ENCODE measurements at regions not wholly inside any gene's neighbourhood (a gene's known extent, or its start where the extent isn't known, plus 50 kb on each side); places are given as distances from the start of the nearest gene placed in this dataset.
A peak's percentile ranks its signal among the peaks of the same experiment; 100 is the strongest.

DNA sequence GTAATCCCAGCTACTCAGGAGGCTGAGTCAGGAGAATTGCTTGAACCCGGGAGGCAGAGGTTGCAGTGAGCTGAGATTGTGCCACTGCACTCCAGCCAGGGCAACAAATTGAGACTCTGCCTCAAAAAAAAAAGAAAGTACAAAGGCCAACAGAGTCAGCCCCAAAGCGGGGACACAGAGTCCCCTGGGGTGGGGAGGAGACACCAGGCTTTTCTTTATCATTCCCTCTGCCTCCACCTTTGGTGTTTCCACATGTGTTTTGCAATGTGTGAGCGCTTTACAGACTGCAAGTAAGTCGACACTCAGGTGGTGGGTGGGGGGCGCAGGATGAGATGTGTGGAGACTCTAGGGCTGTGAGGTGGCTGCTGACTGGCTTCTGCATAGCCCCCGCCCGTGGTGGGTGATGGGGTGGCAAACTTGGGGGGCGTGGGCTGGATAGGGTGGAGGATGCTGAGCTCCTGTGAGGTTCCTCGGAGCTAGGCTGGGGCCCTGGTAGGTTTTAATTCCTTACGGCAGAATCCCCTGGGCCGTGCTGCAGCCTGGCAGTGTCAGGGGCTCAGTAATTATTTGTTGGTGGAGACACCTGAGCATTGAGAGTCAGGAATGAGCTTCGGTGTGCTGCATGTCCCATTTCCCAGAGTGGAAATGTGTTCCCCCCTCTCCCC lies 177.2 kb downstream of the CTTN start:
- no peak for DNase-seq

DNA sequence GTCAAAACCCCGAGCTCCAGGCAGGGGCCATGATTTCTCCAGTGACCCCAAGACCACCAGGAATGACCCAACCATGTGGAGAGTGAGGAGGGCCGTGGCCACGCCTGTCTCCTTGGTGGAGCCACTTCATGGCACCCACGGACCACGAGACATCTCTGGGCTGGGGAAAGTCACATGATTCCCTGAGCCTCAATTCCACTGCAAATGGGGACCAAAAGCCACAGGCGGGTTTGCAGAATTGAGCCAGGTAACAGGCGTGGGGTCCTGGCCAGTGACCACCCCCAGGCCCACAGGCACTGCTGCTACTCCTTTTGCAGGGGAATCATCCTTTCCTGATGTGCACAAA lies 178.9 kb downstream of the CTTN start:
- DNase-seq: no peak

DNA sequence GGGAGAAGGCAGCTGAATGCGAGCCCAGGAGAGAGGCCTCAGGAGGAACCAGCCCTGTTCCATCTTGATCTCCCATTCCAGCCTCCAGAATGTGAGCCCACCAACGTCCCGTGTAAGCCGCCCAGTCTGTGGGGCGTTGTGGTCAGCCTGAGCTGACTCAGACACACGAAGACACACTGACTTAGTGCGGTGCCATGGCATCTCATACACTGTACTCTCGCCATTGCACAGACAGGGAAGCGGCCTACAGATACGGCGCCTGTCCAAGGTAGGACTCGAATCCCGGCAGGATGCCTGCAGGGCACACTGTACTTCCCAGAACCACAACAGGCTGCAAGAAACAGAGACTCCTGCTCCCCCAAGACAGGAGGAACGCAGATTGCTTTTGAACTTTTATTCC lies 179.6 kb downstream of the CTTN start:
- no peak for DNase-seq

DNA sequence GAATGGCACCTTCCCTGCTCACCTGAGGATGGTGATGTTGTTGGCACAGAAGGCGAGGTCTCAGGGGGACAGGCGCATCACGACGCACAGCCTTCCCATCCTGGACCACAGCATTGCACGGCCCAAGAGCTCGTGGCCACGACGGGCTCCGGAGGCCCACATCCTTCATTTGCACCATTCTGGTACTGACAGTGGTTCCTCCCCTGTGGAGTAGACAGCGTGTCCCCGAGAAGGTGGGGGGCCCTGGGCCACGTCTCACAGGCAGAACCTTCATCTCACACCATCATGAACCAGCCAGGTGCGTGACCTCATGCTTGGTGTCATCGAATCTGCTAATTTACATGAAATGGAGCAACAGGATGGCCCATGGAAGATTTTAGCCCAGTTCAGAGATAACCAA lies 180.0 kb downstream of the CTTN start:
- no peak for DNase-seq

DNA sequence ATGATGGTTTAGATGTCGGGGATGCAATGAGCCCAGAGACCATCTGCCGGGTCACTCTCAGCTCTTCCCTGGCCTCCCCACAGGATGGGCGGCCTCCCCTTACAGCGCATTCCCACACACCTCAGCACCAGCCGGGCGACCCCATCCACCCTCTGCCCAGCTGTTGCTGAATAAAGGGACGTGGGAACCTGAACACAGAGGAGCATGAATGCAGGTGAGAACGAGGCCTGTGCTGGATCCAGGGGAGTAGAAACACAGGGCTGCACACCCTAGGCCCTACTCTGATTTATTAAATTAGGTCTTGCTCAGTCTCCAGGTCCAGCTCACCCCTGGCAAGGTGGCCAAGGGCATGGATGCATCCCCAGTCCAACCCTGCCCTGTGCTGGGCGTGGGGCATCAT lies 180.5 kb downstream of the CTTN start:
- DNase-seq: no peak

DNA sequence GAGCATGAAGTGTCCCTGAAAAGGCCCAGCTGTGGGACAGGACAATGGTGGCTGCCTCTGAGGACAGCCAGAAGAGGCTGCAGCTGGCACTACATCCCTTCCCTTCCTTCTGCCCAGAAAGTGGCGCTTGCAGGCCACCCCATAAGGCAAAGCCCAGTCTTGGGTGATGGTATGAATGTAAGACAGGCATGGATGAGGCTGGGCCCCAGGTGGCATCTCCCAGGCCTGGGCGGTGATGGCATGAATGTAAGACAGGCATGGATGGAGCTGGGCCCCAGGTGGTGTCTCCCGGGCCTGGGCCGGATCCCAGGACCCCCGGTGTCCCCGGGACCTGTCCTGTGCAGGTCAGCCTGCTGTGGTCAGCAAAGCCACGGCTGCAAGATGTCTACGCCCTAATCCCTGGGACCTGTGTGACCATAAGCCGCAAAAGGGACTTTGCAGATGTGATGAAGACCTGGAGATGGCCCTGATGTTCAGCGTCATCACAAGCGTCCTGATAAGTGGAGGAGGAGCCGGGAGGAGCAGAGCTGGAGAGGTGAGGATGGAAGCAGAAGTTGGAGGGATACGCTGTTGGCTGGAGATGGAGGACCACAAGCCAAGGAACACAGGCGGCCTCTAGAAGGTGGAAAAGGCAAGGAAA lies 181.1 kb downstream of the CTTN start:
- no peak for DNase-seq

DNA sequence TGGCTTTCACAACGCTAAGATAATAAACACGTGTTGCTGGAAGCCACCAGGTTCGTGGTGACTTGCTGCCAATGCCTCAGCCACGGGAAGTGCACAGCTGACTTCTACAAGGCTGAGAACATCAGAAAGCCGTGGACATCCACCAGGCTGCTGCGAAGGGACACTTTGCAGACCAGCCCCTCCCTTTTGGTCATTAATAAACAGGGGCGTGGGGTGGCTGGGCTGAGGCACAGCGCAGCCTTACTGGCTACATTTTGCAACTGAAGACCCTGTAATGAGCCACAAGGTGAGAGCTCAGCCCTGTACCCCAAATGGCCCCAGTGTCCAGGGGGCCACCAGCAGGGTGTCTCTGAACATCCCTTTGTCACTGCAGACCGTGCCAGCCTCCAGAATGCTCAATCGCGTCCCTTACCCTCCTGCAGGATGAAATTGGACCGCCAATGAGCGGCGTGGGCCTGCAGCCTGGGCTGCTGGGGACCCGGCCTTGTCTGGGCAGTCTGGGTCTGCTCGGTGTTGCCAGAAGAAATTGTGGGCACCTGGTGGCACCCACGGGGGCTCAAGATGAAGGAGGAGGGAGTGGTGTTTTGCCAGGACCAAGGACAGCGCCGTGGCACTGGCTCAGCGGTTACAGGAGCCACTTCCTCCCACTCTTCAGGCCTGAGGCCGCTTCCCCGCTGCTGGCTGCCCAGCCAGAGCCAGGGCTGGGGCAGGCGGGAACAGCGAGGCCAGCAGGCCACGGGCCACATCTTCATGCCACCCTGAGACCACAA lies 181.9 kb downstream of the CTTN start:
- DNase-seq: no peak

DNA sequence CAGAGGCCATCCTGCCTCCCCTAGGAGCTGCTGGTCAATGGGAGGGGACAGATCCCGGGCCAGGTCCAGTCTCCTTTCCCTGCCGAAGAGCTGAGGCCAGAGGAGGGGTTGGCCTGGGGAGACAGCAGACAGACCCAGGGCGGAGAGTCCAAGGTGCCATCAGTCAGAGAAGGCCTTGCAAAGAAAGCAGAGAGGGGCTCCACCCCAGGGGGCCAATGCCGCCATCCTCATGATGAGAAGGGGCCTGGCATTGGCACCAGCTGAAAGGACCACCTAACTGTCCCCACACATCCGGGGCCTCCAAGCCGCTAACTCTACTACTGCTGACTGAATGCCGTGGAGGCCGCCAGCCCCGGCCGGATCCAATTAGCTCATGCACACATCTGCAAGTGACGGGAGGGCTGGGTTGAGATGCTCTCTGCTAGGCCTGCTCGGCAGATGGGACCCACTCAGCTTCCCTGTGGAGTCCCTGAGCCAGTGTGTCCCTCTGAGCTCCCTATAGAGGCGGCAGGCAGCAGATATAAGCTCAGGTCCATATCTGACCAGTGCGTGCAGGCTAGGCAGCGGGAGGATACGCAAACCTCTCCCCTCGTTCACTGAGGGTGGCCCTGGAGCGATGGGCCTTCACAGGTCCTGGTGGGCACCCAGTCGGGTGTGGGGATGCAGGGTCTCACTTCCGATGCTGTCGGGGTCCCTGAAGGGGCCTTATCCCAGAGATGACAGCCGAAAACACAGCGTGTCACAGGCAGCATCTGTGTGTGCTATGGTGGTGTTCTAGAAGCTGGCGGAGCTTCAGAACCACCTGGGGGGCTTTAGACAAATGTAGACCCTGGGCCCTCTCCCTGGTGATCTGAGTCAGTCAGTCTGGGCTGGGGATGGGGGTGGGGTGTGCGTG lies 183.9 kb downstream of the CTTN start:
- DNase-seq: no peak

DNA sequence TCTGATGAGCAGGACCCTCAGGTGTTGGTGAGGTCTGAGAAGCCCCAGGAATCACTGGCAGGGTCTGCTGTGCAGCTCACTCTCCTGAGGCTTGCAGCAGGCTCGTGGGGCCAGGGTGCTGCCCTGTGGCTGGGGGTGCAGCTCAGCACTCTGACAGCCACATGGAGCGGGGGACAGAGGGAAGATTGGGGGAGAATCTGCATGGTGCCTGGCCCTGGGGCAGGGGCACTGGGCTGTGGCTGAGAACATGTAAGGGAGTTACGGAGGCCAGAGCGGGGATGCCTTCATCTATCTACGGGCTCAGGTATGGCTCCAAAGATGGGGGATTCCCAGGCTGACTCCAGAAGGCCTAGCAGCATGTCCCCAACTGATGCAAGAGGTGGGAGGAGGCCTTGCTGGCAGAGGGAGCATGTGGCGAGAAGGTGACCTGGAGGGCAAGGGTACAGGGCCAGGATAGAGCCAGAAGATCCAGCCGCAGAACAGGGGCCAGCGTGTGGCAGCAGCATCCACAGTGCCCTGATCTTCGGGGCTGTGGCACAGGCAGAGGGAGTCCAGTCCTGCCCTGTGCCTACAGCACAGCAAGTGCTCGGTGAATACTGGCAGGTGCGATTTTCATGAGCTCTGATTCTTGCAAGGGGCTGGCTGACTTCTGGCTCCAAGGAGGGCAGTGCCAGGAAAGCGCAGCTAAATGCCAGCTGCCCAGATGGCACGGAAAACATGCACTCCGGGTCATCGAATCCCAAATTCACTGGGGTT lies 184.7 kb downstream of the CTTN start:
- DNase-seq: peak; percentile 7

DNA sequence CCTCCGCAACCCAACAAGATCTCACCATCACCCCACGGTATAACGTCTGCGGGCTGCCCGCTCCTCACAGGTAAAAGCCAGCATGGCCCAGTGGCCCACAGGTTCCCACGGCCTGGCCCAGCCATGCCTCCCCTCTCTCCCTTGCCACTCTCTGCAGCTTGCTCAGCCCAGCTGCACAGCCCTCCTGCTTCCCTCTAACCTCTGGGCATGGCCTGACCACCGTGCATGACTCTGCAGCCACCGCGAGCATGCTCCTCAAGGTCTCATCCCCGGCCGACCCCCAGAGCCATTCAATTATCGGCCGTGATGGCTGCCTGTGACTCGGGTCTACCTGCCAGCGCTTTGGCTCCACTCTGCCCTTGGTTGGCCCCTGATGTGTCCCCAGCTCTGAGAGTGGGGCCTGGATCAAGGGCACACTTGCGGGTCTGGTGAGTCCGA lies 185.5 kb downstream of the CTTN start:
- no peak for DNase-seq

DNA sequence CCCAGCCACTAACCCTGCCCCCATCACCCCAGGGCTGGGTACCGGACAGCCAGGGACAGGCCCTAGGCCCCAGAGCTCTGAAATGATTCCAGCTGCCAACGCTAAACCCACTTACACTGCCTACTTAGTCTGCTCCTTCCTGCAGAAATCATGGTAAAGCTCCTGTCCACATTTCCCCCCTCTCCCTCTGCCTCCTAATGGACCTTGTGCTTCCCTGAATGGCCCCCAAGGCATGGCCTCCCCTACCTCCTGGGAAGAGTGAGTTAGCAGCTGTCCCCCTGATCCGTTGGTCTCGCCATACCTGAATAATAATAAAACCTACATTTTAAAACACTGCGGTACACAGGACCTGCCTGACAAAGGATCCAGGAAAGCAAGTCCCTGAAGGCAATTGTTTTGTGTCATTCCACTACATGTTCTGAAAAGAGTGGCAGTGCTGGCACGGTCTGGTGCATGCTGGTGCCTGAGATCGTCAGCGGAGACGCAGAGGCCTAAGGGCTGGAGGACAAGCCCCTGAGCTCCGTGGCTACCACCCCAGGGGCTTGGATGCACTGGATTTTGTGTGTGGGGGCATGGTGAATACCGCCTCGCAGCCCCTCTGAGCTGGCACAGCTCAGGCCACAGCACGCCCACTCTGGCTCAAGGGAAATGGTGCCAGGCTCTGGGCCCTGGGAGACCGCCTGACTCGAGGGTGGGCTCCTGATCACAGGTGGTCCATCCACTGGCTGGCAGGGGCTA lies 186.3 kb downstream of the CTTN start:
- no peak for DNase-seq

DNA sequence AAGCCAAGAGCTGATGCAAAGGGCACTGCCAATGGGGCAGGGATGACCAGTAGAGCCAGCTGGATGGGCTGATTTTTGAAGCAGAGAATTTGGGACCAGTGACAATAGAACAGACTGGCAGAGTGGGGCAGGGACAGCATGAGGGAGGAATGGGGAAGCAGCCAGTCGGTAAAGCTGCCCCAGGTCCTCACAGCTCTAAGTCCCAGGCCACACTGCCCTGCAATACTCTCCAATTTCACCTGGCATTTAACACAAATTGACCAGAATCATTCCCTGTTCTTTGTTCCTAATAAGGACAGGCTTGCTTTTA lies 186.9 kb downstream of the CTTN start:
- DNase-seq: no peak

DNA sequence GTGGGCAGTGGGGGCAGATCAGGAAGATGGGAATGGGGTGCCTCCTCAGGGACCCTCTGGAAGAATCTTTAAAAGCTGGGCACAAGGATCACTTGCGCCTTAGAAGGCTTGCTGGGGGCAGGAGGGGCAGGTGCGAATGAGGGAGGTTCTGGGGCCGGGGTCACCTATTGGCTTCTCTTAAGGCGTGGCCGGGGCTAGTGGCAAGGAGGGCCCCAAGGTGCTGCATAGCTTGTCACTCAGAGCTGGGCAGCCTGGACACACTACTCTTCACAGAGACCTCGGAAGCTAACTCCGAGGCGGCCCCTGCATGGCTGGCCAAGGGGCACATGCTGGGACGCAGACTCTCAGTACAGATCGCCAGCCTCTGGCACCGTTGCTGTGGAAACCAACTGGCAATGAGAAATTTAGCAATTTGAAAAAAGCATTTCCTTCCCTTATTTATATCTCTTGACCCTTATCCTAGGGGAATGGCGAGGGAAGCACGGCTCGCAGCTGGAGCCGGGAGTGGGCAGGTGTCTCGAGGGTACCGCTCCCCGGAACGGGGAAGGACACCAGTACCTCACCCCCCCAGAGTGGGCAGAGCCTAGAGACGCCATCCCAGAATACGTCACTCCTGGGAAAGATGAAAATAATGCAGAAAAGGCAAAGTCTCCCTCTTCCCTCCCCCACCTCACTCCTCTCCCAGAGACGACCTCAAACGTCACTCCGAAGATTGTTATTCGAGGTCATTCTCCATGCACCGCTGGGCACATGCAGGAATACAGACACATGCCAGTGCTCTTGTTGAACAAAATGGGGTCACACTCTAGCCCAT lies 188.1 kb downstream of the CTTN start:
- no peak for DNase-seq

DNA sequence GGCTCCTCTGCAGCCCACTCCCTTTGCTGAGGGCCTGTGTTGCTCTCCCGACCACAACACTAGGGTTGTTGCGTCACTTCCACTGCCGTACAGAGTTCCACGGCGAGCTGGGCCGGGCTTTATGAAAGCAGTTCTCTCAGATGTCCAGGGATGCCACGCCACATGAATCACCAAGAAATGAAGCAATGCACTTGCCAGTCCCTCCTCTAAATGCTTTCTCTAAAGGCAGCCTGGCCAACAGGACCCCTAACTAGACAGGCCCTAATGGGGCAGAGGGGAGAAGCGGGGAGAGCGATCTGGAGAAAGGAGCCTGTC lies 188.7 kb downstream of the CTTN start:
- DNase-seq: no peak

DNA sequence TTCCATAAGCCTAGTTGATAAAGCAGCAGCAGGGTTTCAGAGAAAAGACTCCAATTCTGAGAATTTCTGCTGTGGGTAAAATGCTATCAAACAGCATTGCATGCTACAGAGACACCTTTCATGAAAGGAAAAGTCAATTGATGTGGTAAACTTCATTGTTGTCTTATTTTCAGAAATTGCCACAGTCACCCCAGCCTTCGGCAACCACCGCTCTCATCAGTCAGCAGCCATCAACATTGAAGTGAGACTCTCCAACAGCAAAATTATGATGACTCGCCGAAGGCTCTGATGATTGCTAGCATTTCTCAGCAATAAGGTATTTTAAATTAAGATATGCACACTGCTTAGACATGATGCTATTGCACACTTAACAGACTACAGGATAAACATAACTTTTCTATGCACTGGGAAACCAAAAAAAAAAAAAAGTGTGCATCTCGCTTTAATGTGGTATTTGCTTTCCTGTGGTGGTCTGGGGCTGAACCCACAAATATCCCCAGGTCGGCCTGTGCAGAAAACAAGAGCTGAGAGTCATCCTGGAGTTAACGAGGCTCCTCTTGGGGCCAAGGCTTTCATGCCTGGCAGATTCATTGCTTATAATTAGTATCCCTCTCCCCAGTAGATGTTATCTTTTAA lies 192.1 kb downstream of the CTTN start:
- DNase-seq: no peak

DNA sequence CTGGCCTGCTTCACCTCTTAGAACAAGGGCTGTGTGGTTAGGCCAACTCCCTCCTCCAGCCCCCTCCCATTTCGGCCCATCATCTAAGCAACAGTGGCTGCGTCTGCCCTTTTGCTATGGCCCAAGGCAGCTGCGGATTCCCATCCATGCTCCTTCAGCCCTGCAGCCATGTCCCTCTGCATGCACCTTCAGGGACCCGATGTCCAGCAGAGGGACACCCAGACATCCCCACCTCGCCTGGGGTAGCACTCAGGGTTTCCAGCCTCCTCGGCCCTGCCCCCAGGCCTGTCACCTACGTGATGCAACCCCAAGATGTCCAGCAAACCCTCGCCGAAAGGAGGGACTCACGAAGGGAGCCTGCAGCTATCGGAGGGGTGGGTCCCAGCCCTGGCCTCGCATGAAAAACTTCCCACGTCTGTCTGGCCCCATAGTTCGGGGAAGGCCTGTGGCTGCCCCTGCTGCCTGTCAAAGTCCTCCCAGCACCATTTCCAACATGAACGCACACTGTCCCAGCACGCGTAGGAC lies 194.4 kb downstream of the CTTN start:
- no peak for DNase-seq

DNA sequence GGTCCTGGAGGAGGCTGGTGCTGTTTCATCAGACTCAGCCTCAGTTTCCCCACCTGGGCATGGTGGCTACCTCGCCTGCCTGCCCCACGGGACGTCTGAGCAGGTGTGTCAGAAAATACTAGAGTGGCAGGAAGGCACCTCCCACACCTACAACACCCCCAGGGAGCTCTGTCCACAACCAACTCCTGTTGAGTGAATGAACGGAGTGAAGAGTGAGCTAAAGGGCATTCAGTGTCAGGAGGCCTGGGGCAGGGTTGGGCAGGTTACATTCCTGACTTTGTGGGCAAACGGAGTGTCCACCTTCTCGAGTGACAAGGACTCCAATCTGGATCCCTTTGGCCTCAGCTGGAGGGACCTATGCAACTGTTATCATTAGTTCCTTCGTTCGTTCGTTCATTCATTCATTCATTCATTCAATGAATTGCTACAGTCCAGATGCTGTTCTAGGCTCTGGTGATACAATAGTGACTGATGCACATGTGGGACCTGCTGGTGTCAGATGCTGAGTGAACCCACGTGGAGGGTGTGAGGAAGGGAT lies 195.2 kb downstream of the CTTN start:
- DNase-seq: no peak

DNA sequence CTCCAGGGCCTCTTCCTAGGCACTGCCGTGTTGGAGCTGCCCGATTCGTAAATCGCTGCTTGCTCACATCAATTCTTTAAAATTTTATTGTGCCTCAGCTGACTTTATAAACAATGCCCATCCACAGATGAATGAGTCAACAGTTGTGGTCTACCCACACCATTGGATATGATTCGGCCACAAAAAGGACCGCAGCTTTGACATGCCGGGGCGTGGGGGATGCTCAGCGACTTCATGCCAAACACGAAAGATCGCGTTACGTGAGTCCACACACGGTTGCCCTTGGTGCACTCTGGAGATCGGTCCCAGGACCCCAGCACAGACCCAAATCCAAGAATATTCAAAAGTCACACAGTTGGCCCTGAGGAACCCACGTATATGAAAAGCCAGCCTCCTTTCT lies 195.7 kb downstream of the CTTN start:
- no peak for DNase-seq

DNA sequence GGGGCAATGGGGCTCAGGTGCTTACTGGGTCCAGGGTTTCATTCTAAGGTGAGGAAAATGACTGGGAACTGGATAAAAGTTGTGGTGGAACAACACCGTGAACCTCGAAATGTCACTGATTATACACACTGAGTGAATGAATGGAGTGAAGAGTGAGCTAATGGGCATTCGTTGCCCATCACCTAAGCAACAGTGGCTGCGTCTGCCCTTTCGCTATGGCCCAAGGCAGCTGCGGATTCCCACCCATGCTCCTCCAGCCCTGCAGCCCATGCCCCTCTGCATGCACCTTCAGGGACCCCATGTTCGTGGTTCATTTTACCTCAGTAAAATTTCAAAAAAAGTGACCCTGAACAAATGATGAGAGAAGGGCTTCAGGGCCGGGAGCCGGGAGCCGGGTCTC lies 196.3 kb downstream of the CTTN start:
- no peak for DNase-seq

DNA sequence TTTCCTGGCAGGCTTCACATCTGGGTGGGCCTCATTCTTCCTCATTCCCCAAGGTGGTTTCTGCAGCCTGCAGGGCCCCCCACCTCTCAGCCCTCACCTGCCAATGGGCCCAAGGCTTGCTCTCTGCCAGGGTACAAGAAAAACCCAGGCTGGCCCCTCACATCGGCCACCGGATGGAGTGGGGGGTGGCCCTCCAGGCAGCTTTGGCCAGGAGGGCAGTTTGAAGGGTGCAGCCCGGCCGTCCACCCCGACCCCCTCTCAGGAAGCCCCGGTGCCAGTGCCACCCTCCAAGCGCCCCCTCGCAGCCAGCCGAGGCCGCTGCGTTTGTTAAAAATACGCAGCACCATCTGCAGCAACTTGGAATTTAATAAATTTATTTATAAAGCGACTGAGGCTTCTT lies 196.7 kb downstream of the CTTN start:
- DNase-seq: no peak

Measured in NCI-H1092 treated with DMSO at 0.1 percent for 48 hours (cell line).